Right lobe of liver (tissue), 4 donors: ENCODE measurements at regions not wholly inside any gene's neighbourhood (a gene's known extent, or its start where the extent isn't known, plus 50 kb on each side); places are given as distances from the start of the nearest gene placed in this dataset.

Experiments
- CTCF ChIP-seq, 4 donors: fragments of 200-600 bp in 3 of 4; fragments of 450-650 bp in 1 of 4; IDR thresholded peaks; one replicate each; pipeline versions ENCODE4 v1.5.1 to v1.8.0; 2016 to 2022; ENCODE audit warnings: antibody characterized with exemption in 4 of 4, mild to moderate bottlenecking in 2 of 4
- POLR2A ChIP-seq: fragments of 450-650 bp; IDR thresholded peaks from one replicate; pipeline ENCODE4 v1.6.1; 2017; ENCODE audit warnings: antibody characterized with exemption, mild to moderate bottlenecking
- donor health status: DM: no; HTN: no; CAD: no.
- donor health status: DM: no; HTN: no; CAD: no.
- donor health status: DM: no; HTN: yes; CAD: no.

GRCh38 chr2:59786684-59787083 is 766.8 kb downstream of the BCL11A start:
- TF ChIP-seq CTCF (IDR thresholded peaks at IDR 0.05) (no peak), POLR2A (no peak)
